Body of pancreas (tissue), 4 donors: ENCODE measurements at regions not wholly inside any gene's neighbourhood (a gene's known extent, or its start where the extent isn't known, plus 50 kb on each side); places are given as distances from the start of the nearest gene placed in this dataset.

ENCODE experiments used
- POLR2A ChIP-seq, 3 donors: fragments of 450-650 bp; IDR thresholded peaks; one replicate each; pipeline ENCODE4 v1.6.1; 2016; ENCODE audit warnings: antibody characterized with exemption in 3 of 3, mild to moderate bottlenecking in 2 of 3
- TF ChIP-seq, protein P1 (sequence below), 7 experiments: fragments of 450-650 bp in 4 of 7; fragments of 200-600 bp in 3 of 7; sonication (generic) in 3 of 7; IDR thresholded peaks; one replicate each; pipeline ENCODE4 v1.5.1; 2016 to 2019; ENCODE audit warnings: antibody characterized with exemption in 7 of 7

GRCh38 chr2:222351035-222351434, 52.2 kb upstream of the PAX3 start:
- TF ChIP-seq, protein P1, sequence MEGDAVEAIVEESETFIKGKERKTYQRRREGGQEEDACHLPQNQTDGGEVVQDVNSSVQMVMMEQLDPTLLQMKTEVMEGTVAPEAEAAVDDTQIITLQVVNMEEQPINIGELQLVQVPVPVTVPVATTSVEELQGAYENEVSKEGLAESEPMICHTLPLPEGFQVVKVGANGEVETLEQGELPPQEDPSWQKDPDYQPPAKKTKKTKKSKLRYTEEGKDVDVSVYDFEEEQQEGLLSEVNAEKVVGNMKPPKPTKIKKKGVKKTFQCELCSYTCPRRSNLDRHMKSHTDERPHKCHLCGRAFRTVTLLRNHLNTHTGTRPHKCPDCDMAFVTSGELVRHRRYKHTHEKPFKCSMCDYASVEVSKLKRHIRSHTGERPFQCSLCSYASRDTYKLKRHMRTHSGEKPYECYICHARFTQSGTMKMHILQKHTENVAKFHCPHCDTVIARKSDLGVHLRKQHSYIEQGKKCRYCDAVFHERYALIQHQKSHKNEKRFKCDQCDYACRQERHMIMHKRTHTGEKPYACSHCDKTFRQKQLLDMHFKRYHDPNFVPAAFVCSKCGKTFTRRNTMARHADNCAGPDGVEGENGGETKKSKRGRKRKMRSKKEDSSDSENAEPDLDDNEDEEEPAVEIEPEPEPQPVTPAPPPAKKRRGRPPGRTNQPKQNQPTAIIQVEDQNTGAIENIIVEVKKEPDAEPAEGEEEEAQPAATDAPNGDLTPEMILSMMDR (IDR thresholded peaks at IDR 0.05), result no peak
- TF ChIP-seq POLR2A (IDR thresholded peaks at IDR 0.05), result no peak
